SU-DHL-6 (cell line): ENCODE measurements at regions not wholly inside any gene's neighbourhood (a gene's known extent, or its start where the extent isn't known, plus 50 kb on each side); places are given as distances from the start of the nearest gene placed in this dataset.

Experiments
- CTCF ChIP-seq: fragments of 200-600 bp; sonication (generic); IDR thresholded peaks from one replicate; pipeline ENCODE4 v1.5.1; 2017; ENCODE audit warnings: antibody characterized with exemption, mild to moderate bottlenecking, low read length, moderate library complexity; ENCODE audit not compliant: insufficient read depth, poor library complexity, severe bottlenecking
- EZH2phosphoT487 ChIP-seq: fragments of 200-600 bp; sonication (generic), shearing (Covaris generic); conservative IDR thresholded peaks from 2 replicates; pipeline ENCODE4 v1.6.1; 2018; ENCODE audit warnings: mild to moderate bottlenecking, antibody characterized with exemption, low read length, moderate library complexity, mixed read lengths

DNA sequence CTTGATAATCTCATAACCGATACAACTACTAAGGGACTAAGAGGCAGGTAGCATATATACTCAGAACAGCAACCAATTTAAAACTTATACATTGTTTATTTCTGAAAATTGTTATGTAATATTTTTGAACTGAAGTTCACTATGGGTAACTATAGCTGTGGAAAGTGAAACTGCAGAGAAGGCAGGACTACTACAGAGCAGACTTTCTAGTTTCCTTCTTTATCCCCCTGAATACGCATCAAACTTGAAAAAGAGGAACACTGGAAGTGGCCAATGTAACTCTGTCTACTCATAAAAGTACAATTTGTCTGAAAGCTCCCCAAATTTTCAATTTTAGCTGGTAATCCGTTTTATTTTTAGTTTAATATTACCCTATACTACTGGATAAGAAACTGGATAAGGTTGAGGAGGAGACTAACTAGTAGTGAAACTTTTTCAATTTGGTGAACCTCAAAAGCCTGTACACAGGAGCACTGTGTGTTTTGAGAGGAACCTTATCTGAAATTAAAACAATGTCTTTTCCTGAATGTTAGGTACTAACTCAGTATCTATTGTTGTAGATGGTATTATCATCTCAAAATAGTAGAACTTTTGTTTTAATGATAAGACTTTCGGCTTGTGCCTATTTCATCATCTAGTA, 225.8 kb downstream of the GABRG1 start:
- TF ChIP-seq CTCF (no peak), EZH2phosphoT487 (no peak)
